ENCODE measurements at regions not wholly inside any gene's neighbourhood (a gene's known extent, or its start where the extent isn't known, plus 50 kb on each side); places are given as distances from the start of the nearest gene placed in this dataset.

GRCh38 chr2:138439733-138440132 lies 61.8 kb upstream of the SPOPL start:
- no peak for TF ChIP-seq GATA2 (IDR thresholded peaks at IDR 0.05; ENCODE audit: low read depth, low read length)
- TF ChIP-seq GATA3 (IDR thresholded peaks at IDR 0.05; ENCODE audit: low read depth, low read length), result no peak
